ENCODE measurements at regions not wholly inside any gene's neighbourhood (a gene's known extent, or its start where the extent isn't known, plus 50 kb on each side); places are given as distances from the start of the nearest gene placed in this dataset.

DNA sequence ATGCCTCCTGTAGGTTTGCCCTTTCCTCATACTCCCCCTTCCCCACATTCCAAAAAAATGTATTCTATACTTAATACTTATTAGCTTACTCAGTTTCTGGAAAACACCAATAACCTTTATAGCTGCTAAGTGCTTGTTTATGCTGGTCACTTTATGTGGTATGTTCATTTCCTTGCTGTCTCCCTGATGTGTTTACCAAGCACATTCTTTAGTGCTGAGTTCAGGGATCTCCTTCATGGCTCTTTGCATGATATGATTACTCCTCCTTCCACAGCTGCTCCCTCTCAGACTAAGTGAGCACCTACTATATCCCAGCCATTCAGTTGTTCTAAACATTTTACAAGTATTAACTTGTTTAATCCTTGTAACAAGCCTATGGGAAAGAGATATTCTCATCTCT is 698.3 kb upstream of the FANCL start:
- TF ChIP-seq POLR2A (IDR thresholded peaks at IDR 0.05; ENCODE audit: low read length) (no peak), GATA1 (IDR thresholded peaks at IDR 0.05; ENCODE audit: low read depth, low read length) (no peak)
